Mesothelial cell of epicardium (in vitro differentiated cells): ENCODE measurements at regions not wholly inside any gene's neighbourhood (a gene's known extent, or its start where the extent isn't known, plus 50 kb on each side); places are given as distances from the start of the nearest gene placed in this dataset.
"Not testable (repeated sequence)": the region's sequence is repeated elsewhere in the genome, so short reads cannot be mapped to it uniquely, and the experiment has no call there.

Experiments
- DNase-seq, 2 experiments: peaks; one replicate each; pipeline ENCODE4 v3.0.0; 2021; ENCODE audit warnings: low spot score in 2 of 2; ENCODE audit not compliant: unreplicated experiment in 2 of 2
- H3K27ac Mint-ChIP-seq: 2 replicates; pipeline ENCODE4 v1.8.0; 2021; ENCODE audit warnings: mixed read lengths
- H3K27me3 Mint-ChIP-seq: 2 replicates; pipeline ENCODE4 v1.8.0; 2021; ENCODE audit warnings: low read depth, mixed read lengths
- H3K36me3 Mint-ChIP-seq: 2 replicates; pipeline ENCODE4 v1.8.0; 2021; ENCODE audit warnings: mixed read lengths
- H3K4me1 Mint-ChIP-seq: 2 replicates; pipeline ENCODE4 v1.8.0; 2021; ENCODE audit warnings: mixed read lengths
- H3K4me3 Mint-ChIP-seq: 2 replicates; pipeline ENCODE4 v1.8.0; 2021; ENCODE audit warnings: mild to moderate bottlenecking, moderate library complexity, mixed read lengths
- H3K9me3 Mint-ChIP-seq: 2 replicates; pipeline ENCODE4 v1.8.0; 2021; ENCODE audit warnings: mixed read lengths
- TF ChIP-seq, protein P1 (sequence below): fragments of 200-600 bp; sonication (generic); IDR thresholded peaks from one replicate; pipeline ENCODE4 v1.5.0; 2021; ENCODE audit warnings: antibody characterized with exemption; ENCODE audit not compliant: unreplicated experiment

DNA sequence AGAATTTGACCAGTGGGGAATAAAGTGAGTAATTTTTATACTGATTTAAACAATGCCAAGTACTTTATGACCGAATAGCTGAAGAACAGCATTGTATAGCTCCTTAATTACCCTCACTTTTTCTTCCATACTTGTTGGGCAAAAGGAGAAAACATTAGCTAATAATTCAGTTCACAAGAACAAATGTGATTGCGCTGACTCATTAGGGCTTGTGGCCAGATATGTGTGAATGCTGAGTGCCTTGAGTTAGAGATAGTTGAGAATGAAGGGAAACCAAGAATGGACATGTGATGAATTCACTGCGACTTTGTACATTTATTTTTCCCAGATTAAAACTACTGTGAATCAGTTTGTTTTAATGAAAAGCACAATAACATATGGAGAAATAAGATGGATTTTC, 669.4 kb downstream of the TFAP2A start:
- Mint-ChIP-seq H3K4me1 (peaks cover 7% of the 10 kb centered on the region), H3K27me3 (no peaks in the 10 kb centered on the region), H3K4me3 (no peak overlapping the region), H3K27ac (no peak overlapping the region), H3K9me3 (no peaks in the 10 kb centered on the region), H3K36me3 (no peaks in the 10 kb centered on the region)
- TF ChIP-seq, protein P1, sequence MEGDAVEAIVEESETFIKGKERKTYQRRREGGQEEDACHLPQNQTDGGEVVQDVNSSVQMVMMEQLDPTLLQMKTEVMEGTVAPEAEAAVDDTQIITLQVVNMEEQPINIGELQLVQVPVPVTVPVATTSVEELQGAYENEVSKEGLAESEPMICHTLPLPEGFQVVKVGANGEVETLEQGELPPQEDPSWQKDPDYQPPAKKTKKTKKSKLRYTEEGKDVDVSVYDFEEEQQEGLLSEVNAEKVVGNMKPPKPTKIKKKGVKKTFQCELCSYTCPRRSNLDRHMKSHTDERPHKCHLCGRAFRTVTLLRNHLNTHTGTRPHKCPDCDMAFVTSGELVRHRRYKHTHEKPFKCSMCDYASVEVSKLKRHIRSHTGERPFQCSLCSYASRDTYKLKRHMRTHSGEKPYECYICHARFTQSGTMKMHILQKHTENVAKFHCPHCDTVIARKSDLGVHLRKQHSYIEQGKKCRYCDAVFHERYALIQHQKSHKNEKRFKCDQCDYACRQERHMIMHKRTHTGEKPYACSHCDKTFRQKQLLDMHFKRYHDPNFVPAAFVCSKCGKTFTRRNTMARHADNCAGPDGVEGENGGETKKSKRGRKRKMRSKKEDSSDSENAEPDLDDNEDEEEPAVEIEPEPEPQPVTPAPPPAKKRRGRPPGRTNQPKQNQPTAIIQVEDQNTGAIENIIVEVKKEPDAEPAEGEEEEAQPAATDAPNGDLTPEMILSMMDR, result no peak
- DNase-seq, result no peak

GRCh38 chr6:9744119-9744518, 670.8 kb downstream of the TFAP2A start:
- Mint-ChIP-seq H3K27ac (no peak overlapping the region), H3K4me3 (no peak overlapping the region), H3K27me3 (no peaks in the 10 kb centered on the region), H3K36me3 (no peaks in the 10 kb centered on the region), H3K9me3 (no peaks in the 10 kb centered on the region), H3K4me1 (peaks cover 7% of the 10 kb centered on the region)
- no peak for DNase-seq
- TF ChIP-seq, protein P1, result no peak

DNA sequence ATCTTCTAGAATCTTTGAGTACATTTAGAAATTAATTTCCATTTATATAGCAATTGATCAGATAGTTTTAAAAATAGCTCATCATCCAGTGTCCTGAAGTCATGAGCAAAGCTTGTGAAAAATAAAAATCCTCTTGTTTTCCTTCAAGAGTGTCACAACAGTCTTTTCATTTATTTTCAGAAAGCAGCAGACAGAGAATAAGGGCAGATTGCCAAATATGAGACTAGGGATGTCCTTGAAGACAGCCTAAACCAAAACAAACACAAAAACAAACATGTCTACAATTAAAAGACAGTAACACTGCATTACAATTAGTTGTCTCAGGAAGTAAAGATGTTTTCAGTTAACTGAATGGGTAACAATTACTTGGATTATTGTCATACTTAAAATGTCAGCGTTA, 682.8 kb downstream of the TFAP2A start:
- no peak overlapping the region for H3K4me3 Mint-ChIP-seq
- TF ChIP-seq, protein P1, result no peak
- no peak overlapping the region for H3K27ac Mint-ChIP-seq
- peaks cover 8% of the 10 kb centered on the region for H3K4me1 Mint-ChIP-seq
- peaks cover 6% of the 10 kb centered on the region for H3K9me3 Mint-ChIP-seq
- no peaks in the 10 kb centered on the region for H3K27me3 Mint-ChIP-seq
- DNase-seq, result no peak
- no peaks in the 10 kb centered on the region for H3K36me3 Mint-ChIP-seq

- not testable (repeated sequence) for H3K4me3 Mint-ChIP-seq, H3K36me3 Mint-ChIP-seq, H3K9me3 Mint-ChIP-seq, DNase-seq, H3K4me1 Mint-ChIP-seq, H3K27me3 Mint-ChIP-seq, H3K27ac Mint-ChIP-seq
These were observed 689.1 kb downstream of the TFAP2A start for GRCh38 chr6:9725776-9726175.

DNA sequence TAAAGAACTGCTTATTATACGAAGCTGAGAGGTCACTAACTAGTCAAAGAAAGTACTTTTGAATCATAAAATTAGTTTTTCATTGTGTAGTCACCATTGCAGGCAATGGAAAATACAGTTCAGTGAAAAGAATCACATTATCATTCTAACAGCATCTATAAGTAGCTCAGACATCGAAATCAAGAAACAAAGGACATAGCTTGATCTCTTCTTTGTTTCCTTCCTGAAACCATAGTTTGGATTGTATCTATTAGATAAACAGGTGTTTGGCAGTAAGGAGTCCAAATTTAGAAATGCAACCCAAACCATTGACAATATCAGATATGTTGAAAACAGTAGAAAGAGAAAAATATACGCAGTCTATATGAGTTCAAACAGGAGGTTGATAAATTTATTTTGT, 697.3 kb downstream of the TFAP2A start:
- no peaks in the 10 kb centered on the region for H3K27me3 Mint-ChIP-seq
- no peak overlapping the region for H3K4me3 Mint-ChIP-seq
- TF ChIP-seq, protein P1, result no peak
- peaks cover 11% of the 10 kb centered on the region for H3K4me1 Mint-ChIP-seq
- DNase-seq, result no peak
- no peaks in the 10 kb centered on the region for H3K9me3 Mint-ChIP-seq
- no peak overlapping the region for H3K27ac Mint-ChIP-seq
- no peaks in the 10 kb centered on the region for H3K36me3 Mint-ChIP-seq

DNA sequence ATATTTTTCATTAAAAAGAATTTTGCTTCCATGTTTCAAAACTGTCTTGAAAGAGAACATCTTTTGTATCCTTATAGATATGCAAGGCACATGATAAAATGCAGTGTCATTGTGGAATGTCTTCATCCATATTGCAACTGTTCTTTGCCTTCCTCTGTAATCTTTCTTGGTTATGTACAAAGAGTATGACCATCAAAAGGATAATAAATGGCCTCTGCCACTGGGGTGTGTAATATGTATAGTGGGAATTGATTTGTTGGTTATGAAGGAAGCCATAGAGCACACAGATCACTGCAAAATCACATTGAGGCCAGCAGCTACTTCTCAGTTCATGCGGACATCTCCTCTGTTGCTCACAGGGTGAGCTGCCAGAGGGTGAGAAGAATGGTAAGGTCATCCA, 703.5 kb downstream of the TFAP2A start:
- TF ChIP-seq, protein P1, result no peak
- no peak for DNase-seq
- H3K36me3 Mint-ChIP-seq, result no peaks in the 10 kb centered on the region
- no peaks in the 10 kb centered on the region for H3K27me3 Mint-ChIP-seq
- H3K4me3 Mint-ChIP-seq, result no peak overlapping the region
- no peaks in the 10 kb centered on the region for H3K9me3 Mint-ChIP-seq
- no peak overlapping the region for H3K27ac Mint-ChIP-seq
- peaks cover 29% of the 10 kb centered on the region for H3K4me1 Mint-ChIP-seq
